ENCODE measurements at regions not wholly inside any gene's neighbourhood (a gene's known extent, or its start where the extent isn't known, plus 50 kb on each side); places are given as distances from the start of the nearest gene placed in this dataset.

DNA sequence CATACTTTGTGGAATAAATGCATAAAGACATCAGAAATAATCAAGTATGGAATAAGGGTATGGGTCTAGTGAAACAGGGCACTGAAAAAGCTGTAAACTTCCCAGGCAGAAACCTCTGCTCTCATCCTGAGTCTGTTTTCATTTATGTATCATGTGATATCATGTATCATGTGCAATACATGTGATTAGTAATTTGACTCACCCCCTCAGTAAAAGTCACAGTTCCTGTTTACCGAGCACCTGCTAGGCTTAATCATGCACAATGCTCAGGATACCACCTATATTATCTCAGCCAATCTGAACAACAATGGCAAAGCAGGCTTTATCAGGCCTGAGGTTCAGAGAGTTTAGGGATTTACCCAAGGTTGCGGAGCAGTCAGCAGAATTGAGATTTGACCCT, 250.6 kb upstream of the TENM4 start:
- no peak for DNase-seq (ENCODE audit: extremely low read depth, insufficient read length)
- Histone ChIP-seq H3K36me3 (ENCODE audit: control insufficient read depth, insufficient read depth, low read length) (no peaks in the 10 kb centered on the region), H3K27me3 (replicated peaks; ENCODE audit: control insufficient read depth, insufficient read depth, low read length) (no peaks in the 10 kb centered on the region), H3K4me3 (replicated peaks; ENCODE audit: low read depth, low read length) (no peak overlapping the region)
- TF ChIP-seq CTCF (IDR thresholded peaks at IDR 0.05; ENCODE audit: insufficient read depth, low read length, poor library complexity, severe bottlenecking): no peak

- Histone ChIP-seq H3K36me3 (ENCODE audit: control insufficient read depth, insufficient read depth, low read length) (no peaks in the 10 kb centered on the region), H3K27me3 (replicated peaks; ENCODE audit: control insufficient read depth, insufficient read depth, low read length) (no peaks in the 10 kb centered on the region), H3K4me3 (replicated peaks; ENCODE audit: low read depth, low read length) (no peak overlapping the region)
- DNase-seq (ENCODE audit: extremely low read depth, insufficient read length): no peak
- no peak for TF ChIP-seq CTCF (IDR thresholded peaks at IDR 0.05; ENCODE audit: insufficient read depth, low read length, poor library complexity, severe bottlenecking)
Observed at GRCh38 chr11:79686703-79687419, 246.0 kb upstream of the TENM4 start.

DNA sequence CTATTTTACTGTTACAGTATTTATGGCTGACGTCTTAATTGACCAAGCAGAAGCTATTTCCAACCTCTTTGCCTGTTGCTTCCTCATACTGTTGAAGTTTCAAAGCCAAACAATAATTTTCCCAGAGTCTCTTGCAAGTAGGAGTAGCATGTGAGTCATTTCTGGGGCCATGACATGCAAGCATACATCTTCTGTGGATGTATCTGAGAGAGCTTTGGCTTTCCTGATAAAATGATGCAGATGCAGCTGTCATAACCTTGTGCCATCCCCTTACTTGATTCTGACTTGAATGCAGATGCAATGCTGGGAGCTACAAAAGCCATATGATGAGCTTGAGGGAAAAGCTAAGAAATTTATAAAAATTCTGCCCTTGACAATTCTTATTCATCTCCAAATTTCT, 243.1 kb upstream of the TENM4 start:
- Histone ChIP-seq H3K4me3 (replicated peaks; ENCODE audit: low read depth, low read length) (no peak overlapping the region), H3K36me3 (ENCODE audit: control insufficient read depth, insufficient read depth, low read length) (no peaks in the 10 kb centered on the region), H3K27me3 (replicated peaks; ENCODE audit: control insufficient read depth, insufficient read depth, low read length) (no peaks in the 10 kb centered on the region)
- TF ChIP-seq CTCF (IDR thresholded peaks at IDR 0.05; ENCODE audit: insufficient read depth, low read length, poor library complexity, severe bottlenecking): no peak
- DNase-seq (ENCODE audit: extremely low read depth, insufficient read length): no peak

DNA sequence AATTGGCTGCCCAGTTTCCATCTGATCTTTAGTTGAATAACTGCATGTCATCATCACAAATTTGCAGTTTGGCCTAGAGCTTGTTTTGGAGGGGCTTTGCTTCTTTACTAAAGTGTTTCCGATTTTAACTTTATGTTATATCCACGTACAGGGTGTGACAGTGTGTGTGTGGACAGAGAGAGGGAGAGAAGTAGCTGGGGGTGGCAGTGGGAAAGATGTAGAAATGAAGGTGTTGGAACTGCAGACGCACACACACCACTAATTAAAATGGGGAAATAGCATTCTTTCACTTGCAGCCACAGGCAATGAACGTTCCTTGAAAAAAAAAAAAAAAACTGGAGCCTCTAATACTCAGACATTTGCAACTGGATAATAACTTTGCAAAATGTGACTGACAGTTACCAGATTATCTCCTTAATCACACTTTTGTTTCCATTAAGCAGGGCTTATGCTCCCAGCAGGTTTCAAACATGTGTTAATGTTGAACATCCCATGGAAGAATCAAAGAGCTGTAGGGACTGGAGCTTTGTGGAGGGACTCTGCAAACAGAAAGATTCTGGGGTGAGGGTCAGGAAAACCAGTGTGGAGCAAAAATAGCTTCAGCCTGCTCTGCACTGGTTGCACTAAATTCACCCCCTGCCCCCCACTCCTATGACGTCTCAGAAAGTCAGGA, 238.1 kb upstream of the TENM4 start:
- no peak overlapping the region for H3K4me3 ChIP-seq (replicated peaks; ENCODE audit: low read depth, low read length)
- no peak for TF ChIP-seq CTCF (IDR thresholded peaks at IDR 0.05; ENCODE audit: insufficient read depth, low read length, poor library complexity, severe bottlenecking)

DNA sequence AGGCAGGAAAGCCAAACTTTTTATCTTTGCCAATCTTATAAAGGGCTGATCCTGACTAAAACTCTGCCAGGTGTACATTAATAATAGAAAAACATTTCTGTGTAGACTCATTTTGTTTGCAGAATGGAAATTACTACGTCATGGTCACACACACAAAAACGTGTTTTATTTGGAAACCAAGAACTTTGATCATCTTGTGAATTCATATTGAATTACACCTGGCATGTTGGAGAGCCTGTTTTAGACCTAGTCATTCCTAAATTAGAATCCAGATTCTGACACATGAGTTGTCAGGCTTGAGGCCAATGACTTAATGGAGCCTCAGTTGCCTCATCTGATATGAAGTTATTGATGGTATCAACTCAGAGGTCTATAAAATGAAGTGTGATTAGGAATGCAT, 235.6 kb upstream of the TENM4 start:
- DNase-seq (ENCODE audit: extremely low read depth, insufficient read length): no peak
- H3K4me3 ChIP-seq (replicated peaks; ENCODE audit: low read depth, low read length): no peak overlapping the region
- H3K36me3 ChIP-seq (ENCODE audit: control insufficient read depth, insufficient read depth, low read length): no peaks in the 10 kb centered on the region
- H3K27me3 ChIP-seq (replicated peaks; ENCODE audit: control insufficient read depth, insufficient read depth, low read length): no peaks in the 10 kb centered on the region; the same call in 1 of the 2 replicates
- TF ChIP-seq CTCF (IDR thresholded peaks at IDR 0.05; ENCODE audit: insufficient read depth, low read length, poor library complexity, severe bottlenecking): no peak

More for the DNA sequence above, 238.1 kb upstream of the TENM4 start:
- no peaks in the 10 kb centered on the region for H3K27me3 ChIP-seq (replicated peaks; ENCODE audit: control insufficient read depth, insufficient read depth, low read length)
- no peaks in the 10 kb centered on the region for H3K36me3 ChIP-seq (ENCODE audit: control insufficient read depth, insufficient read depth, low read length)
- no peak for DNase-seq (ENCODE audit: extremely low read depth, insufficient read length)

All from GM06990 (cell line).